ENCODE measurements at regions not wholly inside any gene's neighbourhood (a gene's known extent, or its start where the extent isn't known, plus 50 kb on each side); places are given as distances from the start of the nearest gene placed in this dataset.

- H3K4me3 ChIP-seq (ENCODE audit: low read depth in 1 of 5, low read length in 5 of 5): no peak overlapping the region
- no peaks in the 10 kb centered on the region for H3K27me3 ChIP-seq (ENCODE audit: control insufficient read depth in 5 of 5, insufficient read depth in 4 of 5, low read length in 5 of 5)
- no peak overlapping the region for H3K27ac ChIP-seq (ENCODE audit: low read depth, low read length)
- H3K9me3 ChIP-seq (ENCODE audit: control insufficient read depth in 5 of 5, low read length in 5 of 5): no peaks in the 10 kb centered on the region
- no peaks in the 10 kb centered on the region for H3K4me1 ChIP-seq (ENCODE audit: control insufficient read depth in 5 of 5, insufficient read depth in 5 of 5, low read length in 5 of 5)
- no peaks in the 10 kb centered on the region for H3K36me3 ChIP-seq (ENCODE audit: control insufficient read depth in 5 of 5, insufficient read depth in 5 of 5, low read length in 5 of 5)
- no peak overlapping the region for H3K9ac ChIP-seq (ENCODE audit: low read length in 5 of 5)
Measured at GRCh38 chr6:153804755-153805330, 234.2 kb upstream of the OPRM1 start.

- Histone ChIP-seq H3K9ac (ENCODE audit: low read length in 5 of 5) (no peak overlapping the region), H3K9me3 (ENCODE audit: control insufficient read depth in 5 of 5, low read length in 5 of 5) (no peaks in the 10 kb centered on the region), H3K27ac (ENCODE audit: low read depth, low read length) (no peak overlapping the region), H3K36me3 (ENCODE audit: control insufficient read depth in 5 of 5, insufficient read depth in 5 of 5, low read length in 5 of 5) (no peaks in the 10 kb centered on the region), H3K4me3 (ENCODE audit: low read depth in 1 of 5, low read length in 5 of 5) (no peak overlapping the region), H3K27me3 (ENCODE audit: control insufficient read depth in 5 of 5, insufficient read depth in 4 of 5, low read length in 5 of 5) (no peaks in the 10 kb centered on the region), H3K4me1 (ENCODE audit: control insufficient read depth in 5 of 5, insufficient read depth in 5 of 5, low read length in 5 of 5) (no peaks in the 10 kb centered on the region)
Measured at GRCh38 chr6:153801917-153802316, 237.1 kb upstream of the OPRM1 start.

GRCh38 chr6:153800580-153801188 is 238.4 kb upstream of the OPRM1 start:
- no peak overlapping the region for H3K4me3 ChIP-seq (ENCODE audit: low read depth in 1 of 5, low read length in 5 of 5)
- H3K9me3 ChIP-seq (ENCODE audit: control insufficient read depth in 5 of 5, low read length in 5 of 5): no peaks in the 10 kb centered on the region
- no peaks in the 10 kb centered on the region for H3K4me1 ChIP-seq (ENCODE audit: control insufficient read depth in 5 of 5, insufficient read depth in 5 of 5, low read length in 5 of 5)
- no peak overlapping the region for H3K27ac ChIP-seq (ENCODE audit: low read depth, low read length)
- H3K36me3 ChIP-seq (ENCODE audit: control insufficient read depth in 5 of 5, insufficient read depth in 5 of 5, low read length in 5 of 5): no peaks in the 10 kb centered on the region
- no peak overlapping the region for H3K9ac ChIP-seq (ENCODE audit: low read length in 5 of 5)
- H3K27me3 ChIP-seq (ENCODE audit: control insufficient read depth in 5 of 5, insufficient read depth in 4 of 5, low read length in 5 of 5): no peaks in the 10 kb centered on the region

GRCh38 chr6:153790876-153791473 is 248.1 kb upstream of the OPRM1 start:
- Histone ChIP-seq H3K36me3 (ENCODE audit: control insufficient read depth in 5 of 5, insufficient read depth in 5 of 5, low read length in 5 of 5) (no peaks in the 10 kb centered on the region), H3K27ac (ENCODE audit: low read depth, low read length) (no peak overlapping the region), H3K4me3 (ENCODE audit: low read depth in 1 of 5, low read length in 5 of 5) (no peak overlapping the region), H3K9me3 (ENCODE audit: control insufficient read depth in 5 of 5, low read length in 5 of 5) (no peaks in the 10 kb centered on the region), H3K9ac (ENCODE audit: low read length in 5 of 5) (no peak overlapping the region), H3K27me3 (ENCODE audit: control insufficient read depth in 5 of 5, insufficient read depth in 4 of 5, low read length in 5 of 5) (no peaks in the 10 kb centered on the region), H3K4me1 (ENCODE audit: control insufficient read depth in 5 of 5, insufficient read depth in 5 of 5, low read length in 5 of 5) (peaks cover 0 to 9% (median 7%) of the 10 kb centered on the region in 5 donors)

- H3K9me3 ChIP-seq (ENCODE audit: control insufficient read depth in 5 of 5, low read length in 5 of 5): no peaks in the 10 kb centered on the region
Measured at GRCh38 chr6:153790048-153790447, 249.0 kb upstream of the OPRM1 start.

GRCh38 chr6:153787341-153787606 is 251.8 kb upstream of the OPRM1 start:
- Histone ChIP-seq H3K27ac (ENCODE audit: low read depth, low read length) (no peak overlapping the region), H3K9me3 (ENCODE audit: control insufficient read depth in 5 of 5, low read length in 5 of 5) (no peaks in the 10 kb centered on the region), H3K36me3 (ENCODE audit: control insufficient read depth in 5 of 5, insufficient read depth in 5 of 5, low read length in 5 of 5) (no peaks in the 10 kb centered on the region), H3K9ac (ENCODE audit: low read length in 5 of 5) (no peak overlapping the region), H3K4me1 (ENCODE audit: control insufficient read depth in 5 of 5, insufficient read depth in 5 of 5, low read length in 5 of 5) (peaks cover 0 to 9% (median 7%) of the 10 kb centered on the region in 5 donors), H3K4me3 (ENCODE audit: low read depth in 1 of 5, low read length in 5 of 5) (no peak overlapping the region), H3K27me3 (ENCODE audit: control insufficient read depth in 5 of 5, insufficient read depth in 4 of 5, low read length in 5 of 5) (no peaks in the 10 kb centered on the region)

More at GRCh38 chr6:153790048-153790447, 249.0 kb upstream of the OPRM1 start:
- H3K27ac ChIP-seq (ENCODE audit: low read depth, low read length): no peak overlapping the region
- no peak overlapping the region for H3K4me3 ChIP-seq (ENCODE audit: low read depth in 1 of 5, low read length in 5 of 5)
- no peak overlapping the region for H3K9ac ChIP-seq (ENCODE audit: low read length in 5 of 5)
- no peaks in the 10 kb centered on the region for H3K27me3 ChIP-seq (ENCODE audit: control insufficient read depth in 5 of 5, insufficient read depth in 4 of 5, low read length in 5 of 5)
- no peaks in the 10 kb centered on the region for H3K36me3 ChIP-seq (ENCODE audit: control insufficient read depth in 5 of 5, insufficient read depth in 5 of 5, low read length in 5 of 5)
- H3K4me1 ChIP-seq (ENCODE audit: control insufficient read depth in 5 of 5, insufficient read depth in 5 of 5, low read length in 5 of 5): peaks cover 0 to 9% (median 7%) of the 10 kb centered on the region in 5 donors

- no peak overlapping the region for H3K27ac ChIP-seq (ENCODE audit: low read depth, low read length)
- no peak overlapping the region for H3K4me3 ChIP-seq (ENCODE audit: low read depth in 1 of 5, low read length in 5 of 5)
- H3K4me1 ChIP-seq (ENCODE audit: control insufficient read depth in 5 of 5, insufficient read depth in 5 of 5, low read length in 5 of 5): peaks cover 0 to 3% (median 0%) of the 10 kb centered on the region in 5 donors
- no peaks in the 10 kb centered on the region for H3K27me3 ChIP-seq (ENCODE audit: control insufficient read depth in 5 of 5, insufficient read depth in 4 of 5, low read length in 5 of 5)
- H3K9me3 ChIP-seq (ENCODE audit: control insufficient read depth in 5 of 5, low read length in 5 of 5): peaks cover 0 to 8% (median 0%) of the 10 kb centered on the region in 5 donors
- H3K9ac ChIP-seq (ENCODE audit: low read length in 5 of 5): no peak overlapping the region
- H3K36me3 ChIP-seq (ENCODE audit: control insufficient read depth in 5 of 5, insufficient read depth in 5 of 5, low read length in 5 of 5): no peaks in the 10 kb centered on the region
Measured at GRCh38 chr6:153781306-153781705, 257.7 kb upstream of the OPRM1 start.

GRCh38 chr6:153780011-153780410 is 259.0 kb upstream of the OPRM1 start:
- Histone ChIP-seq H3K36me3 (ENCODE audit: control insufficient read depth in 5 of 5, insufficient read depth in 5 of 5, low read length in 5 of 5) (no peaks in the 10 kb centered on the region), H3K4me3 (ENCODE audit: low read depth in 1 of 5, low read length in 5 of 5) (no peak overlapping the region), H3K9me3 (ENCODE audit: control insufficient read depth in 5 of 5, low read length in 5 of 5) (peaks cover 0 to 8% (median 0%) of the 10 kb centered on the region in 5 donors), H3K27ac (ENCODE audit: low read depth, low read length) (no peak overlapping the region), H3K4me1 (ENCODE audit: control insufficient read depth in 5 of 5, insufficient read depth in 5 of 5, low read length in 5 of 5) (peaks cover 0 to 2% (median 0%) of the 10 kb centered on the region in 5 donors), H3K9ac (ENCODE audit: low read length in 5 of 5) (no peak overlapping the region), H3K27me3 (ENCODE audit: control insufficient read depth in 5 of 5, insufficient read depth in 4 of 5, low read length in 5 of 5) (no peaks in the 10 kb centered on the region)

- H3K27ac ChIP-seq (ENCODE audit: low read depth, low read length): no peak overlapping the region
- H3K36me3 ChIP-seq (ENCODE audit: control insufficient read depth in 5 of 5, insufficient read depth in 5 of 5, low read length in 5 of 5): no peaks in the 10 kb centered on the region
- no peaks in the 10 kb centered on the region for H3K27me3 ChIP-seq (ENCODE audit: control insufficient read depth in 5 of 5, insufficient read depth in 4 of 5, low read length in 5 of 5)
- H3K4me3 ChIP-seq (ENCODE audit: low read depth in 1 of 5, low read length in 5 of 5): no peak overlapping the region
- H3K9me3 ChIP-seq (ENCODE audit: control insufficient read depth in 5 of 5, low read length in 5 of 5): peaks cover 0 to 8% (median 0%) of the 10 kb centered on the region in 5 donors
- H3K9ac ChIP-seq (ENCODE audit: low read length in 5 of 5): no peak overlapping the region
- peaks cover 0 to 7% (median 0%) of the 10 kb centered on the region in 5 donors for H3K4me1 ChIP-seq (ENCODE audit: control insufficient read depth in 5 of 5, insufficient read depth in 5 of 5, low read length in 5 of 5)
Measured at GRCh38 chr6:153778216-153778615, 260.8 kb upstream of the OPRM1 start.

GRCh38 chr6:153771577-153771976 is 267.5 kb upstream of the OPRM1 start:
- no peak overlapping the region for H3K9ac ChIP-seq (ENCODE audit: low read length in 5 of 5)
- no peaks in the 10 kb centered on the region for H3K9me3 ChIP-seq (ENCODE audit: control insufficient read depth in 5 of 5, low read length in 5 of 5)
- H3K27ac ChIP-seq (ENCODE audit: low read depth, low read length): no peak overlapping the region
- H3K36me3 ChIP-seq (ENCODE audit: control insufficient read depth in 5 of 5, insufficient read depth in 5 of 5, low read length in 5 of 5): no peaks in the 10 kb centered on the region
- H3K4me3 ChIP-seq (ENCODE audit: low read depth in 1 of 5, low read length in 5 of 5): no peak overlapping the region
- H3K4me1 ChIP-seq (ENCODE audit: control insufficient read depth in 5 of 5, insufficient read depth in 5 of 5, low read length in 5 of 5): peaks cover 0 to 7% (median 0%) of the 10 kb centered on the region in 5 donors
- no peaks in the 10 kb centered on the region for H3K27me3 ChIP-seq (ENCODE audit: control insufficient read depth in 5 of 5, insufficient read depth in 4 of 5, low read length in 5 of 5)

All from subcutaneous abdominal adipose tissue (tissue), 5 donors.